ENCODE measurements at regions not wholly inside any gene's neighbourhood (a gene's known extent, or its start where the extent isn't known, plus 50 kb on each side); places are given as distances from the start of the nearest gene placed in this dataset.

DNA sequence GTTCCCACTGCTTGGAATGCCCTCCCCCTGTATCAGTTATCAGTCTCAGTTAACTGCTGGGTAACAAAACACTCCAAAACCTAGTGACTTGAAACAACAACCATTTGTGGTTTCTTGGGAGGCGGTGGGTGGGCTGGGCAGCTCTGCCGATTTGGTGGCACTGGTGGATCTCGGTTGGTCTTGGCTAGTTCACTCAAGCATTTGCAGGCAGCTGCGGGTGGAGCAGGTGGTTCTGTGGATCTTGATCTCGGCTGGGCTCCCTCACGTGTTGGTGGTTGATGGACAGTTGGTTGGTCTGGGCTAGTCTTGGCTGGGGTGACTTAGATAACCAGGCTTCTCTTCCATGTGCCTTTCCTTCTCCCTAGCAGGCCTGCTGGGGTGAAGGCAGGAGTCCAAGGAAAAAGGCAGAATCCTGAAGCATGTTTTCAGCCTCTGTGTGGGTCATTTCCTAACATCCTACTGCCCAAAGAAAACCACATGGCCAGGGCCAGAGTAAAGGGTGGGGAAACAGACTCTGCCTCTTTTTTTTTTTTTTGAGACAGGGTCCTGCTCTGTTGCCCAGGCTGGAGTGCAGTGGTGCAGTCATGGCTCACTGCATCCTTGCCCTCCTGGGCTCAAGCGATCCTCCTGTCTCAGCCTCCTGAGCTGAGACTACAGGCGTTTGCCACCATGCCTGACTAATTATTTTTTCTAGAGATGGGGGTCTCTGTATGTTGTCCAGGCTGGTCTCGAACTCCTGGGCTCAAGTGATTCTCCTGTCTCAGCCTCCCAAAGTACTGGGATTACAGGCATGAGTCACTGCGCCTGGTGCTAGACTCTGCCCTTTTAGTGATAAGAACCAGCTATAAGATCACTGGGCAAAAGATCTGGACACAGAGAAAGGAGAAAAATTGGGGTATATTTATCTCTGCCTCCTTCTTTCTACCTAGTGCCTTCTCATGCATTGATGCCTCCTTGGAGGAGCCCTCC, 183.7 kb downstream of the RGS3 start:
- TF ChIP-seq, protein P1, sequence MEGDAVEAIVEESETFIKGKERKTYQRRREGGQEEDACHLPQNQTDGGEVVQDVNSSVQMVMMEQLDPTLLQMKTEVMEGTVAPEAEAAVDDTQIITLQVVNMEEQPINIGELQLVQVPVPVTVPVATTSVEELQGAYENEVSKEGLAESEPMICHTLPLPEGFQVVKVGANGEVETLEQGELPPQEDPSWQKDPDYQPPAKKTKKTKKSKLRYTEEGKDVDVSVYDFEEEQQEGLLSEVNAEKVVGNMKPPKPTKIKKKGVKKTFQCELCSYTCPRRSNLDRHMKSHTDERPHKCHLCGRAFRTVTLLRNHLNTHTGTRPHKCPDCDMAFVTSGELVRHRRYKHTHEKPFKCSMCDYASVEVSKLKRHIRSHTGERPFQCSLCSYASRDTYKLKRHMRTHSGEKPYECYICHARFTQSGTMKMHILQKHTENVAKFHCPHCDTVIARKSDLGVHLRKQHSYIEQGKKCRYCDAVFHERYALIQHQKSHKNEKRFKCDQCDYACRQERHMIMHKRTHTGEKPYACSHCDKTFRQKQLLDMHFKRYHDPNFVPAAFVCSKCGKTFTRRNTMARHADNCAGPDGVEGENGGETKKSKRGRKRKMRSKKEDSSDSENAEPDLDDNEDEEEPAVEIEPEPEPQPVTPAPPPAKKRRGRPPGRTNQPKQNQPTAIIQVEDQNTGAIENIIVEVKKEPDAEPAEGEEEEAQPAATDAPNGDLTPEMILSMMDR (conservative IDR thresholded peaks at IDR 0.05; ENCODE audit: low read depth, low read length), result no peak
- DNase-seq (ENCODE audit: low read depth), result no peak

GRCh38 chr9:113648048-113648447, 184.5 kb downstream of the RGS3 start:
- H3K4me3 ChIP-seq (ENCODE audit: low read length), result no peak overlapping the region
- TF ChIP-seq, protein P1 (conservative IDR thresholded peaks at IDR 0.05; ENCODE audit: low read depth, low read length), result no peak
- no peak for DNase-seq (ENCODE audit: low read depth)

More for the DNA sequence above, 183.7 kb downstream of the RGS3 start:
- H3K4me3 ChIP-seq (ENCODE audit: low read length), result no peak overlapping the region

DNA sequence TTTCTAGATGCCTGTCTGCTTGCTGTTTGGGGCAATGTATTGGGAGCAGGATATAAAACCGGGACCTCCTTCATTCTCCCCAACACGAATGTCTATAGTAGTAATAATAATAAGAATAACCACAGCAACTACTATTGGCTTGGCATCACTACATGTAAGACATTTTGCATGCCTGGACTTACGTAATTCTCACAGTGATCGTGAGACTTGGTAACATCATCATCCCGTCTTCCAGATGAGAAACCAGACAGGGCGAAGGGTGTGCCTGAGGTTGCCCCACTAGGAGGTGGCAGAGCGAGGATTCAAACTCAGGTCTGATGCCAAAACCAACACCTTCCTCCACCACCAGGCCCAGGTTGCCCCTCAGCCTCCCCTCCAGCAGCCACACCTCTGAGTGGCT, 185.1 kb downstream of the RGS3 start:
- no peak overlapping the region for H3K4me3 ChIP-seq (ENCODE audit: low read length)
- TF ChIP-seq, protein P1 (conservative IDR thresholded peaks at IDR 0.05; ENCODE audit: low read depth, low read length), result no peak
- no peak for DNase-seq (ENCODE audit: low read depth)

- no peak for DNase-seq (ENCODE audit: low read depth)
- no peak overlapping the region for H3K4me3 ChIP-seq (ENCODE audit: low read length)
- TF ChIP-seq, protein P1 (conservative IDR thresholded peaks at IDR 0.05; ENCODE audit: low read depth, low read length), result no peak
These were observed 185.5 kb downstream of the RGS3 start for GRCh38 chr9:113649054-113649453.

- TF ChIP-seq, protein P1 (conservative IDR thresholded peaks at IDR 0.05; ENCODE audit: low read depth, low read length), result no peak
These were observed 186.3 kb downstream of the RGS3 start for GRCh38 chr9:113649855-113650206.

DNA sequence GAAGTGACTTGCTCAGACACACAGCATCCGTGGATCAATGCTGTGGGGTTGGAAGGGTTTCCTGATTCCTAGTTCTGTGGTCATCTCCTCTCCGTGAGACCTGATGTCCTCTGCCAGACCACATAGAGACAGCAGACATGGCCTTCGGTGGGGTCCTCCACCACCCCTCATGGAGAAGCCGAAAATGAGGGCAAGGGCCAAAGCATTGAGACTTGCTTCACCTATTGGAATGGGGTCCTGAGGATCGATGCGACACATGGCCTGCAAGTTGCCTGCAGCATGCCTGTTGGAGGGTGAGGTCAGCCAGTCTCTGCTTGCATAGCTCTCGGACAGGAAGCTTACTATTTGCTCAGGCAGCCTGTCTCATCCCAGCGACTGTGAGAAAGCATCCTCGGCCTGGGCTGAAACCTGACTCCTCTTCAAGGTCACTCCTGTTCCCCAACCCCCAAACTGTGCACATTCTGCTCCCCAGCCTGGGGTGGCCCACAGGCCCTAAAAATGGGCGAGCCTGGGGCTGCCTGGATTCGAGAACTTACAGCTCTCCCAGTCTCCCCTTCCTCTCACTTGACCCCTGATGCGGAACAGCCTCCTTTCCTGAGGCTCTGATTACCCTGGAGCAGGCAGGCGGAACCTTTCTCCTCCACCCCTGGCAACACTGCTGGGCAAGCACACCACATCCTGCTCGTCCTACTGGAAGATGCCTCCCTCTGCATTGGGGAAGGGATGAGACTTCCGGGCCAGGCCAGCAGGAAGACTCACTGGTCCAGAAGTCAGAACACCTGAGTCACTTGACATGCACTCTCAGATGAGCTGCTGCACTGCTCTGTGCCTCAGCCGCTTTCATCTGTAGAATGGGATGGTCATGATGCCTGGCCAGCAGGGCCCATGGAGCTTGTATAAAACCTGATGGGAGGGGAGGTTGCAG, 186.9 kb downstream of the RGS3 start:
- no peak overlapping the region for H3K4me3 ChIP-seq (ENCODE audit: low read length)
- TF ChIP-seq, protein P1 (conservative IDR thresholded peaks at IDR 0.05; ENCODE audit: low read depth, low read length), result no peak

More at GRCh38 chr9:113649855-113650206, 186.3 kb downstream of the RGS3 start:
- no peak for DNase-seq (ENCODE audit: low read depth)
- H3K4me3 ChIP-seq (ENCODE audit: low read length), result no peak overlapping the region

More for the DNA sequence above, 186.9 kb downstream of the RGS3 start:
- no peak for DNase-seq (ENCODE audit: low read depth)
